Renal cortical epithelial cell (primary cell): ENCODE measurements at regions not wholly inside any gene's neighbourhood (a gene's known extent, or its start where the extent isn't known, plus 50 kb on each side); places are given as distances from the start of the nearest gene placed in this dataset.
"Not testable (repeated sequence)": the region's sequence is repeated elsewhere in the genome, so short reads cannot be mapped to it uniquely, and the experiment has no call there.

Experiments
- DNase-seq: peaks from one replicate; pipeline ENCODE4 v3.0.0-alpha.2; 2011; ENCODE audit warnings: low read depth

GRCh38 chr4:66840178-66840577 is 705.1 kb downstream of the CENPC start:
- DNase-seq, result no peak

DNA sequence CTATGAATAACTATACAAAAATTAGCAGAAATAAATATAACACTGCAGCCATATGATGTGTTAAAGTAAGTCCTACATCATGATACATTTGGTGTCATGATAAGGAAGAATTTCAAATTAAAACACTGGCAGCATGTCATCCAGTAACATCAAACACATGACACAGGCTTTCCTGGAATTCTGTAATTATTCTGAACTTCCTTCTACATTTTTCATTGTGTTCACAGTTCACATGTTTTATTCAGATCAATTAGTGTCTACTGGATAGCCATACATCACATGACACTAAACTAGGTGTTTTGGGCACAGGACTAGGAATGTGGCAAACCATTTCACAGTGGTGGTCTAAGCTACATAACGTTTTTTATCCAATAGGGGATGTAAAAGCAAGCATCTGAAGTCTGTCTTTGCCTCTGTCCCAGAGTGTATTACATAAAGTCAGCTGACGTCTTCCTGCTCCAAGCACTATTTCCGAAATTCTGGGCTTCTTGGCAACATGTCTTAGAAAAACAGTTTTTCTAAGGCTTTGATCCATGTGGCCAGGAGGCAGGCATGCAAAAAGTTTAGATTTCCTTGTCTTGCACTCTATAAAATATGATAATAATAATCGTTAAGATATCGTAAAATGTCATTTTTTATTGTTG is 707.9 kb downstream of the CENPC start:
- DNase-seq, result no peak

DNA sequence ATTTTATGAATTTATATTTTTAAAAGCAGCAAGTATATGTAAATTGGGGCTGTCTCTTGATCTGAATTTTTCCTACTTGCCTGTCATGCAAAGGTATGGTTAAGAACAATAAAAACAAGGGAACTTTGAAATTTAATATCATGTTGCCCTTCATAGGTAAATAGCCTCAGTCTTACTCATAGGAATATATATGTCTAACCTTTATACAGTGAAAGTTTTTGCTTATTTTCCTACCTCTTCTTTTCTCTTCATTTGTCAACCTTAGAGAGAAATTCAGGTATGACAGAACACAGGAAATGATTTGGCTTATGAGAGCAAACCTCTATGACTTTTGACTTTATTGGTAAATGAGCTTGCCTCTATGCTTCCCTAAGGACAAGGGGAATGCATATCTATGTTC is 716.0 kb downstream of the CENPC start:
- no peak for DNase-seq

DNA sequence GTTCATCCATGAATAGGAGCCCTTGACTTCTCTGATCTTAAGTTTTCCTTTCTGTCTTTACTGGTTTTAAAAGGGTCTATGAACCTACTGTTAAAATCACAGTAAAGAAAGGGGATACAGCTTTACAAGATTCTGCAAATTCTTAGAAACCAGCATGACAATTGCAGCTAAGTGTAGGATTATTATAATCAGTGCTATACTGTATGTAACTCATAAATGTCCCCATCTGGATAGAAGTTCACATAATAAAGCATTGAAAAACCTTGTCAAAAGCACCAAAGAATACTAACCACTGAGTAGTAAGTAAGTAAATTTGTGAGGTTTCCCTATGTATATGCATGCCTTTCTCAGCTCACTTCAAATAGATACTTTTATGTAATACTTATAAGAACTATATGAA is 724.6 kb downstream of the CENPC start:
- DNase-seq, result no peak

- no peak for DNase-seq
These were observed 731.0 kb downstream of the CENPC start for GRCh38 chr4:66814277-66814676.

DNA sequence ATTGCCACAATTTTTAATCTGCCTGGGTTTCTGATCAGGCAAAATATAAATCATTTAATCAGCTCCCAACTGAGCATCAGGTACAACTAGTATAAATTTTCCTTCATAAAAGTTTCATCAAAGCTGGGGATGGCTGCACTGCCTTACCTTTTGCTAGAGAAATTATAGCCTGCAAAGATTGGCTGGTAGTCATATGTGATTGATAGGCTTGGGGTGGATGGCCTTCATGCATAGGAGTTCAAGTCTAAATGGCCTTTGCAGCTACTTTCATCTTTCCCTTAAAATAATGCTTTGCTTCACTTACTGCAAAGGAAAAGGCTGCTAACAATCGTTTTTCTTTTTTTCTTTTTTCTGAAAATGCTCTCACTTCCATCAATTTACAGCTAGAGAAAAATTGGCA is 739.7 kb downstream of the CENPC start:
- DNase-seq, result no peak

- DNase-seq, result no peak
These were observed 740.3 kb downstream of the CENPC start for GRCh38 chr4:66804979-66805378.

- no peak for DNase-seq
These were observed 747.7 kb downstream of the CENPC start for GRCh38 chr4:66797608-66798007.

- DNase-seq, result no peak
These were observed 749.6 kb downstream of the CENPC start for GRCh38 chr4:66795724-66796123.

DNA sequence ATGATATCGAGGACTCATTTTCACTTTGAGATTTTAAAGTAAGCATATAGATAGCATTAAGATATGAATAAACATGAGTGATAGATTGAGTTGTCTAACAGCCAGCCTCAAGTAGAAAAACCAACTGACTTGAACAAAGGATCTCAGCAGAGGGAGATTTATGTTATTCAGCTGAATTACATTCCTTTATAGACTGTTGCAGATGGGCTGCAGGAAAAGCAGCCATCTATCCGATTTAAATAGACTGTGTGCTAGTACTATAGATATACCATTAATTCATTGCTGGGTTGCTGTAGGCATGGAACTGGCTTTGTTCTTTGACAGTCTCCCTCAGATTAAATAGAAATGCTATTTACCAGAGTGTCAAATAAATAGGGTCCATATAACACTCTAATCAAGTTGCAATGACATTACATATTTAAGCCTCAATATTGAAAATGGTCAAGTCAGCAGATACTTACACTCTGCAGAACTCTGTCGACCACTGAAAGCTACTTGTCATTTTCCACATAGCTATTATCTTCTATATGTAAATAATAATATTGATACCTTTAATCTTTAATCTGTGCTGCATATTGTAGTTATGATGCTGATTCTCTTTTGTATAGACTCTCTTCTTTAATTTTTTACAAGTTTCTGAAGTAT is 750.8 kb downstream of the CENPC start:
- DNase-seq, result no peak

DNA sequence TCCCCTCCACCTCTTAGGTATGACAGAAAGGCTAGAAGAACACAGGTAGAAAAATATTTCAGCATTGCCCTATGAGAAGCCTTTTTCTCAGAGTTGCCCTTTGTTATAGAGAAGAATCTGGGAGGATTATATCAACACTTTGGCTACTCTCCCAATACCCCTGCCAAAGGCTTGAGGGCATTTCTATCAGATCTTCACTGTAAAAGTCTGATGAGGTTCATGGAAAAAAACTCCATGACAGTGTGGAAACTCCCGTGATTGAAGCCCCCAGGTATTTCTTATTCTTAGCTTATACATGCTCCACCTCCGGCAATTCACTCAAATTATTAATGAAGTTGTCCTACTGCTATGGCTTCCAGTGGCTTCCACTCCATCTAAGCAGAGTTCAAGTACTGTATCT is 753.6 kb downstream of the CENPC start:
- DNase-seq, result no peak

DNA sequence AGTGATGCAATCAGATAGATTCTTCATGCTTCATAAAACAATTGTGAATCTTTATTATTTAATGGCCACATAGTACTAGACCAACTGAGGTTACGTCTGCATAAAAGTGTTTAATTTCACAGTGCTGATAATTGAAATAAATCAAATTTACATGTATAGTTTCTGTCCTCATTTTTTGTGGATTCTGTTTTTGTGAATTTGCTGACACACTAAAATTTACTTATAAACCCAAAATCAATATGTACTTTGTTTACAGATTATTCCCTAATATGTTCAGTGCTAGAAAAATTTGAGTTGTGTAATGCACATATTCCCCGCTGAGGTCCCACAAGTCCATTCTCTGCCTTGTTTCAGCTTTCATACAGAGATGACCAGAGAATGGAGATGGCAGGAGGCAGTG is 759.8 kb downstream of the CENPC start:
- no peak for DNase-seq

DNA sequence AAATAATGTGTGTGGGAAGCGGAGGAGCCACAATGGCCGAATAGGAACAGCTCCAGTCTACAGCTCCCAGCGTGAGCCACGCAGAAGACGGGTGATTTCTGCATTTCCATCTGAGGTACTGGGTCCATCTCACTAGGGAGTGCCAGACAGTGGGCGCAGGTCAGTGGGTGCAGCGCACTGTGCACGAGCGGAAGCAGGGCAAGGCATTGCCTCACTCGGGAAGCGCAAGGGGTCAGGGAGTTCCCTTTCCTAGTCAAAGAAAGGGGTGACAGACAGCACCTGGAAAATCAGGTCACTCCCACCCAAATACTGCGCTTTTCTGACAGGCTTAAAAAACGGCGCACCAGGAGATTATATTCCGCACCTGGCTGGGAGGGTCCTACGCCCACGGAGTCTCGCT is 762.6 kb downstream of the CENPC start:
- DNase-seq, result not testable (repeated sequence)

DNA sequence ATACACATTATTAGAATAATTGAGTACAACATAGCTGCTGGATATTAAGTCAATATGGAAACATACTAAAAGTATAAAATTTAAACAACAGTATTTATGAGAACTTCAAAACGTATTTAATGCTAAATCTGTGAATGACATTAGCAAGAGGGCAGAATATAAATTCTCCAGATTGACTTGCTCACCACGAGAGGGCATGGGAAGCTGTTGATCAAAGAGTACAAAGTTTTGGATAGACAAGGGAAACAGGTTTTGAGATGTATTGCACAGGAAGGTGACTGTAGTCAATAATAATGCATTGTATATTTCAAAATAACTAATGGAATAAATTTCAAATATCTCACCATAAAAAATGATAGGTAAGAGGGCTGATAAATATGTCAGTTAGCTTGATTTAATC is 768.2 kb downstream of the CENPC start:
- no peak for DNase-seq

DNA sequence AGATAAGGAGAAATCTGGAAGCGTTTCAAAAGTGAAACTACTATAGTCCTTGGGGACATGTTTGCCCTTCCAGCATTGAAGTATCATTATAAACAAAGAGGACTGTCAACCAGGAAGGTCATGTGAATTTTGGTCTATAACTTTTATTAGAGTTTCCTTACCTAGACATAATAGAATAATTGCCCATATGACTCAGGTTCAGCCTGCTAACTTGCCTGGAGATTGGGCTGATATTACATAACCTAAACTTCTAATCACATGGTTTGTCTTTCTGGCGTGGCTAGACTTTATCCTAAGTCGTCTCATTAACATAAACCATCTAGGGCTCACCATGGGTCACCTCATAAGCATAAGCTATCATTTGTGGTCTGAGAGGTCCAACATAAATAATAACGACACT is 775.9 kb downstream of the CENPC start:
- no peak for DNase-seq

- no peak for DNase-seq
These were observed 777.9 kb downstream of the CENPC start for GRCh38 chr4:66767442-66767841.

- no peak for DNase-seq
These were observed 778.7 kb downstream of the CENPC start for GRCh38 chr4:66766557-66766956.

DNA sequence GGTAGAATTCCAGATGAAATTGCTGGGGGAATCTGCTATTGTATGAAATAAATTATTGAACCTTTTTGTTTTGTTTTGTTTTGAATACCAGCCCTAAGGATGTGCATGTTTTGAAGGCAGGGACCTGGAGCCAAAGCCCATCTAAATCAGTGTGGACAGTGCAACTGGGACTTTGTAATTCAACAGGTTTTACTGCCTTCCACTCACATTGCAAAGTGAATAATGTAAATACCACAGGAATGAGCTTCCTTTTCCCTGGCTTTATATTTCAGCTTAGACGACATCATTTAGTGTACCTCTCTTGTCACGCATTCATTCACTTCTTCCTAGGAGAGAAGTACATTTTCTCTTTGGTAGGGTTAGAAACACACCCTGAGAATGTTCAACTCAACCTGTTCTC is 795.0 kb downstream of the CENPC start:
- DNase-seq, result no peak

GRCh38 chr4:66746918-66747317 is 798.4 kb downstream of the CENPC start:
- not testable (repeated sequence) for DNase-seq

GRCh38 chr4:66741081-66741480 is 804.2 kb downstream of the CENPC start:
- DNase-seq, result no peak

GRCh38 chr4:66736606-66737005 is 808.7 kb downstream of the CENPC start:
- DNase-seq, result no peak

GRCh38 chr4:66728280-66728679 is 817.0 kb downstream of the CENPC start:
- no peak for DNase-seq

GRCh38 chr4:66712301-66712921 is 832.9 kb downstream of the CENPC start:
- not testable (repeated sequence) for DNase-seq

DNA sequence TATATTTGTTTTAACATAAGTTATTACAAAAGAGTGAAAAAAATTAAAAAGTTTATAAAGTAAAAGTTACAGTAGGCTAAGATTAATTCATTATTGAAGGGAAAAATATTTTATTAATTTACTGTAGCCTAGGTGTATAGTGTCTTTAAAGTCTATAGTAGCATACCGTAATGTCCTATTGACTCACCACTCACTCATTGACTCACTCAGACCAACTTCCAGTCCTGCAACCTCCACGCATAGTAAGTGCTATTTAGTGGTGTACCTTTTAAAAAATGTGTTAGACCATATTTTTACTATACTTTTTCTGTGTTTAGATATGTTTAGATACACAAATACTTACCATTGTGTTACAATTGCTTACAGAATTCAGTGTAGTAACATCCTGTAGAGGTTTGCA is 841.1 kb downstream of the CENPC start:
- DNase-seq, result no peak
